Effector memory CD4-positive, alpha-beta T cell (primary cell): ENCODE measurements at regions not wholly inside any gene's neighbourhood (a gene's known extent, or its start where the extent isn't known, plus 50 kb on each side); places are given as distances from the start of the nearest gene placed in this dataset.

Experiments
- DNase-seq, 3 donors: peaks; one replicate each; pipeline ENCODE4 v3.0.0-alpha.2; 2020
- H3K27ac ChIP-seq: 2 replicates; pipeline ENCODE4 v1.7.0; 2013; ENCODE audit warnings: mild to moderate bottlenecking, low read length, moderate library complexity; ENCODE audit not compliant: insufficient read depth, poor library complexity, severe bottlenecking
- H3K27me3 ChIP-seq: replicated peaks from 2 replicates; pipeline ENCODE4 v1.7.0; 2013; ENCODE audit warnings: mild to moderate bottlenecking, low read length; ENCODE audit not compliant: insufficient read depth, control insufficient read depth, poor library complexity, severe bottlenecking
- H3K36me3 ChIP-seq: 2 replicates; pipeline ENCODE4 v1.7.0; 2013; ENCODE audit warnings: mild to moderate bottlenecking, low read length, moderate library complexity; ENCODE audit not compliant: control insufficient read depth, insufficient read depth
- H3K4me1 ChIP-seq: 2 replicates; pipeline ENCODE4 v1.7.0; 2013; ENCODE audit warnings: low read length, mild to moderate bottlenecking; ENCODE audit not compliant: control insufficient read depth, insufficient read depth, poor library complexity, severe bottlenecking
- H3K4me3 ChIP-seq: 2 replicates; pipeline ENCODE4 v1.7.0; 2013; ENCODE audit warnings: low read length, low read depth, mild to moderate bottlenecking; ENCODE audit not compliant: insufficient read depth, poor library complexity, severe bottlenecking
- H3K9me3 ChIP-seq: 2 replicates; pipeline ENCODE4 v1.7.0; 2013; ENCODE audit warnings: mild to moderate bottlenecking, low read length, moderate library complexity; ENCODE audit not compliant: control insufficient read depth

DNA sequence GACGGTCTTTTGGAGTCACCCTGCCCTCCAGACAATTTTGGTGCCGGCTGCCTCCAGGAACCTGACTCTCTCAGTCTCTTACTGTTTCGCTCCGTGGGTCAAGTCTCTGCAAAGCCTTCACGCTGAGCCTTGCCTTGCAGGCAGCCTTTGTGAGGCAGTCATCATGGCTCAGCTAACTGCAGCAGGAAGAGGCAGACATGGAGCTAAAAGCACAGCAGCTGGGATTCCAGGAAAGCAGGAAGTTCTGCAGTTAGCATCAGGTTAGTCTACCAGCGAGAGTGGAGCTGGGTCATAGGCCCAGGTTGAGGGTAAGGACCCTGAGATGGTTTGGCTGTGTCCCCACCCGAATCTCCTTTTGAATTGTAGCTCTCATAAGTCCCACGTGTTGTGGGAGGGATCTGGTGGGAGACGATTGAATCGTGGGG lies 305.4 kb downstream of the PCNX1 start:
- Histone ChIP-seq H3K27ac (no peak overlapping the region), H3K4me1 (no peaks in the 10 kb centered on the region), H3K9me3 (no peaks in the 10 kb centered on the region), H3K4me3 (no peak overlapping the region), H3K36me3 (no peaks in the 10 kb centered on the region), H3K27me3 (no peaks in the 10 kb centered on the region)
- DNase-seq: no peak

GRCh38 chr14:71214241-71214640 lies 307.0 kb downstream of the PCNX1 start:
- Histone ChIP-seq H3K4me3 (no peak overlapping the region), H3K4me1 (no peaks in the 10 kb centered on the region), H3K27ac (no peak overlapping the region), H3K27me3 (no peaks in the 10 kb centered on the region), H3K36me3 (no peaks in the 10 kb centered on the region), H3K9me3 (no peaks in the 10 kb centered on the region)
- no peak for DNase-seq

DNA sequence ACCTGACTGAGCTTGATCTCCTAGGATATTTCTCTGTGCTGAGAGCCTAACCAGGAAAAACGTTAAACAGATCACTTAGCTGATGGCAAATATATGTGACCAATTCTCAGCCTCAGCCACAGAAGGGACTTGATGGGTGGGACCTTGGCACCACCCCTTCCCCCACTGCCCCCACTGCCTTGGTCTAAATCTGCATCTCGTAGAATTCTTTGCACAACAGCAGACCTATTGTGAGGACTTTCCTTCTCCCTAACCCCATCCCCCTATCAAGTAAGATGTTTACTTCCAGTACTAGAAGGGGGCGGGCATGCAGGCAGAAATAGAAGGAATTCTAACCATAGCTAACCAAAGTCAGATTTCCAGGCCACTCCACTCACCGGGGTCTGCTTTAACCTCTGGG lies 313.2 kb downstream of the PCNX1 start:
- Histone ChIP-seq H3K4me3 (no peak overlapping the region), H3K27me3 (no peaks in the 10 kb centered on the region)
- DNase-seq: no peak

DNA sequence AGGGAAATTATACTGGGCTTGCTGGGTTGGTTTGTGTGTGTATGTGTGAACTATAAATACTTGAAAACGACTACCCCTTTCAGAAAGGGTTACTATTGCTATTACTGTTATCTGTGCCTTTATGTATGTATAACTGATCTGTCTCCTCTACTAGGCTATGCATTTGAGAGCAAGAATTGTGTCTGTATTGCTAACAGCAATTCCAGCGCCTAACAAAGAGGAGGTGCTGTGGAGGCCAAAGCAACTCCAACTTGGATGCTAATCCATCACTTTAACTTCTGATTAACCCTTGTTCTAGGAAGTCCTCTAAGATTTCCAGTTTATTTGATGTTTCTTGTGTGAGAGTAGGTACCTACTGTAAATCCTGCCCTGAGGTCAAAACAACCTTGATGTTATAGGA lies 313.9 kb downstream of the PCNX1 start:
- Histone ChIP-seq H3K9me3 (no peaks in the 10 kb centered on the region), H3K36me3 (no peaks in the 10 kb centered on the region), H3K27ac (no peak overlapping the region), H3K27me3 (no peaks in the 10 kb centered on the region), H3K4me3 (no peak overlapping the region), H3K4me1 (no peaks in the 10 kb centered on the region)
- DNase-seq: no peak

More for the DNA sequence above, 313.2 kb downstream of the PCNX1 start:
- Histone ChIP-seq H3K27ac (no peak overlapping the region), H3K4me1 (no peaks in the 10 kb centered on the region), H3K9me3 (no peaks in the 10 kb centered on the region), H3K36me3 (no peaks in the 10 kb centered on the region)

DNA sequence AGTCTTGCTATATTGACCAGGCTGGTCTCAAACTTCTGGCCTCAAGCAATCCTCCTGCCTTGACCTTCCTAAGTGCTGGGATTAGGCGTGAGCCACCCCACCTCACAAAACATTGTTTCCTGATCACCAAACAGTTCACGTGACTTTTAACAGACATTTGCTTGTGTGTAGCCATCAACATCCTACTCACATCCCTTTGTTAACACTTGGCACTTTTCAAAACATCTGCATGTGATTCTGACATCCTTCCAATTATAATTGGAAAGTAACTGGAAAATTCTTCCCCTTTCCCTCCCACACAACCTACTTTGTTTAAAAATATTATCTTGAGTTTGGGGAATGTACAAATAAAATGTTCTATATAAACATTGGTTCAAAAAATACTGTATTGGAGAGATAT lies 317.9 kb downstream of the PCNX1 start:
- no peaks in the 10 kb centered on the region for H3K9me3 ChIP-seq
- no peaks in the 10 kb centered on the region for H3K27me3 ChIP-seq
- H3K4me3 ChIP-seq: no peak overlapping the region
- no peaks in the 10 kb centered on the region for H3K4me1 ChIP-seq
- no peaks in the 10 kb centered on the region for H3K36me3 ChIP-seq
- no peak for DNase-seq
- H3K27ac ChIP-seq: no peak overlapping the region

GRCh38 chr14:71228711-71229110 lies 321.5 kb downstream of the PCNX1 start:
- Histone ChIP-seq H3K36me3 (no peaks in the 10 kb centered on the region), H3K27ac (no peak overlapping the region), H3K27me3 (no peaks in the 10 kb centered on the region), H3K9me3 (no peaks in the 10 kb centered on the region), H3K4me3 (no peak overlapping the region), H3K4me1 (no peaks in the 10 kb centered on the region)
- no peak for DNase-seq

DNA sequence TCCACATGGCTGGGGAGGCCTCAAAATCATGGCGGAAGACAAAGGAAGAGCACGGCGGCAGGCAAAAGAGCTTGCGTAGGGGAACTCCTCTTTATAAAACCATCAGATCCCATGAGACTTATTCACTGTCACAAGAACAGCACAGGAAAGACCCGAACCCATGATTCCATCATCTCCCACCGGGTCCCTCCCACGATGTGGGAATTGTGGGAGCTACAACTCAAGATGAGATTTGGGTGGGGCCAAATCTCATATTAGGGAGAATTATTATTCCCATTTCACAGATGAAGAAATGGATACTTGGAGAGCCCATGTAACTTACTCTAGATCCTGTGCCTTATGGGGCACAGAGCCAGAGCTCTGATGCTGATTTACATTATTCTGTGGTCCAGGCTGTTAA lies 322.6 kb downstream of the PCNX1 start:
- no peak overlapping the region for H3K27ac ChIP-seq
- no peaks in the 10 kb centered on the region for H3K36me3 ChIP-seq
- H3K27me3 ChIP-seq: no peaks in the 10 kb centered on the region
- no peak for DNase-seq
- H3K9me3 ChIP-seq: no peaks in the 10 kb centered on the region
- no peak overlapping the region for H3K4me3 ChIP-seq
- H3K4me1 ChIP-seq: no peaks in the 10 kb centered on the region

- Histone ChIP-seq H3K27ac (no peak overlapping the region), H3K4me1 (no peaks in the 10 kb centered on the region), H3K27me3 (no peaks in the 10 kb centered on the region), H3K36me3 (no peaks in the 10 kb centered on the region), H3K4me3 (no peak overlapping the region), H3K9me3 (no peaks in the 10 kb centered on the region)
- DNase-seq: no peak
Observed at GRCh38 chr14:71230897-71231296, 323.6 kb downstream of the PCNX1 start.

- H3K4me1 ChIP-seq: no peaks in the 10 kb centered on the region
- no peaks in the 10 kb centered on the region for H3K27me3 ChIP-seq
- no peak overlapping the region for H3K27ac ChIP-seq
- H3K9me3 ChIP-seq: no peaks in the 10 kb centered on the region
- no peak for DNase-seq
- H3K4me3 ChIP-seq: no peak overlapping the region
- no peaks in the 10 kb centered on the region for H3K36me3 ChIP-seq
Observed at GRCh38 chr14:71231521-71232393, 324.5 kb downstream of the PCNX1 start.

DNA sequence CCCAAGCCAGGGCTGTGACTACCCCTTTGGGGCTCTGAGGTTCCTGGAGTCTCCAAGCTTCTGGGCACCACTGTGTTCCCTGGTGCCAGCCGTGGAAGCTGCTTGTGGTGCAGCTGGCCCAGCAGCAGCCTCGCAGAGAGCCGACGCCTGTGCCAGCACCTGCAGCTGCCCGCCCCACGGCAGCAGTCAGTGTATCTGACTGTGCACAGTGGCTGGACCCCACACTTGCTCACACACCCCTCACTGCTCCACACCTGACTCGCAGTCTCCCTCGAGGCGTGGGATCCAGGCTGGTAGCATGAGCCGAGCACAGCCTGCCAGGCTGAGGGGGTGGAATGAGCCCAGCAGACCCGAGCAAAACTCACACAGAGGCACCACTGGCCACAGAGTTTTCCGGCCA lies 325.2 kb downstream of the PCNX1 start:
- H3K36me3 ChIP-seq: no peaks in the 10 kb centered on the region
- DNase-seq: no peak

More for the DNA sequence above, 325.2 kb downstream of the PCNX1 start:
- Histone ChIP-seq H3K4me1 (no peaks in the 10 kb centered on the region), H3K9me3 (no peaks in the 10 kb centered on the region), H3K27ac (no peak overlapping the region), H3K27me3 (no peaks in the 10 kb centered on the region), H3K4me3 (no peak overlapping the region)
